HT1080 (cell line): ENCODE measurements at regions not wholly inside any gene's neighbourhood (a gene's known extent, or its start where the extent isn't known, plus 50 kb on each side); places are given as distances from the start of the nearest gene placed in this dataset.

Experiments
- DNase-seq: peaks from one replicate; pipeline ENCODE4 v3.0.0-alpha.2; 2015; ENCODE audit warnings: low read depth

- no peak for DNase-seq
Observed at GRCh38 chr13:107216046-107216755, 648.3 kb upstream of the ARGLU1 start.

- DNase-seq, result peak; percentile 92
Observed at GRCh38 chr13:107211073-107211472, 643.1 kb upstream of the ARGLU1 start.

GRCh38 chr13:107210723-107211030 lies 642.7 kb upstream of the ARGLU1 start:
- no peak for DNase-seq

- DNase-seq, result no peak
Observed at GRCh38 chr13:107209824-107210722, 642.1 kb upstream of the ARGLU1 start.

- no peak for DNase-seq
Observed at GRCh38 chr13:107208889-107209288, 641.0 kb upstream of the ARGLU1 start.

GRCh38 chr13:107205318-107206104 lies 637.6 kb upstream of the ARGLU1 start:
- DNase-seq, result peak; percentile 71

- peak; percentile 18 for DNase-seq
Observed at GRCh38 chr13:107203146-107203847, 635.4 kb upstream of the ARGLU1 start.

- DNase-seq, result peak; percentile 73
Observed at GRCh38 chr13:107202371-107203023, 634.6 kb upstream of the ARGLU1 start.

GRCh38 chr13:107200491-107200890 lies 632.6 kb upstream of the ARGLU1 start:
- DNase-seq, result no peak

- DNase-seq, result no peak
Observed at GRCh38 chr13:107192289-107192688, 624.4 kb upstream of the ARGLU1 start.

GRCh38 chr13:107190065-107190464 lies 622.1 kb upstream of the ARGLU1 start:
- DNase-seq, result no peak

- peak; percentile 79 for DNase-seq
Observed at GRCh38 chr13:107185889-107186288, 618.0 kb upstream of the ARGLU1 start.

GRCh38 chr13:107170270-107170931 lies 602.5 kb upstream of the ARGLU1 start:
- no peak for DNase-seq

- DNase-seq, result no peak
Observed at GRCh38 chr13:107157271-107157670, 589.3 kb upstream of the ARGLU1 start.

GRCh38 chr13:107144432-107144831 lies 576.5 kb upstream of the ARGLU1 start:
- DNase-seq, result no peak

- no peak for DNase-seq
Observed at GRCh38 chr13:107141767-107142166, 573.8 kb upstream of the ARGLU1 start.

GRCh38 chr13:107139006-107139405 lies 571.1 kb upstream of the ARGLU1 start:
- no peak for DNase-seq

GRCh38 chr13:107138486-107138885 lies 570.5 kb upstream of the ARGLU1 start:
- peak; percentile 15 for DNase-seq

- no peak for DNase-seq
Observed at GRCh38 chr13:107133950-107134349, 566.0 kb upstream of the ARGLU1 start.

GRCh38 chr13:107130566-107130965 lies 562.6 kb upstream of the ARGLU1 start:
- no peak for DNase-seq
